CD4-positive, alpha-beta T cell treated with Interleukin-17A for 4 hours (primary cell): ENCODE measurements at regions not wholly inside any gene's neighbourhood (a gene's known extent, or its start where the extent isn't known, plus 50 kb on each side); places are given as distances from the start of the nearest gene placed in this dataset.
"Not testable (repeated sequence)": the region's sequence is repeated elsewhere in the genome, so short reads cannot be mapped to it uniquely, and the experiment has no call there.

Source experiments
- DNase-seq: peaks from one replicate; pipeline ENCODE4 v3.0.0-alpha.2; 2020; ENCODE audit warnings: mixed read lengths

- DNase-seq, result no peak
Measured at GRCh38 chr7:55304018-55304762, 60.9 kb upstream of the LANCL2 start.

- no peak for DNase-seq
Measured at GRCh38 chr7:55305135-55305534, 60.0 kb upstream of the LANCL2 start.

- no peak for DNase-seq
Measured at GRCh38 chr7:55306331-55306730, 58.8 kb upstream of the LANCL2 start.

- no peak for DNase-seq
Measured at GRCh38 chr7:55307123-55307916, 57.8 kb upstream of the LANCL2 start.

GRCh38 chr7:55308186-55308929, 56.8 kb upstream of the LANCL2 start:
- DNase-seq, result no peak

GRCh38 chr7:55309040-55309991, 55.8 kb upstream of the LANCL2 start:
- peak; percentile 46 for DNase-seq

- no peak for DNase-seq
Measured at GRCh38 chr7:55310287-55311025, 54.7 kb upstream of the LANCL2 start.

- not testable (repeated sequence) for DNase-seq
Measured at GRCh38 chr7:55311892-55312291, 53.2 kb upstream of the LANCL2 start.

- DNase-seq, result not testable (repeated sequence)
Measured at GRCh38 chr7:55313671-55314070, 51.5 kb upstream of the LANCL2 start.

GRCh38 chr7:55314967-55315366, 50.2 kb upstream of the LANCL2 start:
- no peak for DNase-seq
